ENCODE measurements at regions not wholly inside any gene's neighbourhood (a gene's known extent, or its start where the extent isn't known, plus 50 kb on each side); places are given as distances from the start of the nearest gene placed in this dataset.

GRCh38 chr10:69740126-69740525 is 61.6 kb upstream of the COL13A1 start:
- DNase-seq (ENCODE audit: low read depth) = no peak

DNA sequence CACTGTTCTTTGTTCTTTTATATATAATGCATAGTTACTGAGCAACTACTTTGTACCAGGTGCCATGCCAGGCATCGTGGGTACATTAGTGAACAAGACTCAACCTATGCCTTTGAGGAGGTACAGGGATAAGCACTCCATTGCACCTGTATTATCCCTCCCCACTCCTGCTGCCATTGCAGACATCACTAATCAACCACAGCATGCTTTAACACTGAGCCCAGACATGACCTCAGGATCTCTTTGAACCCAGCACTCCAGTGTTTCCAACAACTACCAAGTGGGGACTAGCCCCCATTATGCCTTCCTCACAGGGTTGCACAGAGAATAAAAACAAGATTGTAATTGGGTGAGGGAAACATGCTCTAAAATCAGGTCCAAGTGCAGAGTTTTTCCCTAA is 60.5 kb upstream of the COL13A1 start:
- DNase-seq (ENCODE audit: low read depth) = no peak

- no peak for DNase-seq (ENCODE audit: low read depth)
Observed at GRCh38 chr10:69741671-69742355, 59.9 kb upstream of the COL13A1 start.

- no peak for DNase-seq (ENCODE audit: low read depth)
Observed at GRCh38 chr10:69742356-69742695, 59.4 kb upstream of the COL13A1 start.

GRCh38 chr10:69742928-69743602 is 58.6 kb upstream of the COL13A1 start:
- peak; percentile 26 for DNase-seq (ENCODE audit: low read depth)

DNA sequence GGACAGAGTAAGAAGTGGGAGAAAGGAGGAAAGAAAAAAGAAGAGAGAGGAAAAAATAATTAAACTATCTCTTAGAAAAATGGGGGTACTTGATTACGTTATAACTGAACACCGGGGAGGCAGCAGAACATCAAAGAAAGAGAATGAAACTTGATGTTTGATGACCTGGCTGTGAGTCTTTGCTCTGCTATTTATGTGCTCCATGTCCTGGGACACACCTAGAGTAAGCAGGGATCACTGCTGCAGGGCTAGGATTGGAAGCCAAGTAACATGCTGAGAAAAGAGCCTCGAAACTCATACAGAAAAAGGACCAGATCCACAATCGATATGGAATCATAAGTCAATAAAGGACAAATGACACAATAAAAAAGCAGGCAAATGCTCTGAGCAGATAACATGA is 56.7 kb upstream of the COL13A1 start:
- DNase-seq (ENCODE audit: low read depth) = no peak

DNA sequence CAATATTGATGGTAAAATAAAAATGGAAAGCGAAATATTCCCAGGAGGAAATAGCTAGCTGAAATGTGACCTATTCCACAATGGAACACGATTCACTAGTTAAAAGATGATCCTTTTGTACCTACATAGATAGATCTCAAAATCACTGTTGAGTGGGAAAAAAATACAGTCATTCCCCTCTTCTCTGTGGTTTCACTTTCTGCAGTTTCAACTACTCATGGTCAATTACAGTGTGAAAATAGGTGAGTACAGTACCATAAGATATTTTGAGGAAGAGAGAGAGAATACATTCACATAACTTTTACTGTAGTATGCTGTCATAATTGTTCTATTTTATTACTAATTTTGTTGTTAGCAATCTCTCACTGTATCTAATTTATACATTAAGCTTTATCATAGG is 56.0 kb upstream of the COL13A1 start:
- DNase-seq (ENCODE audit: low read depth) = no peak

- no peak for DNase-seq (ENCODE audit: low read depth)
Observed at GRCh38 chr10:69747179-69747578, 54.5 kb upstream of the COL13A1 start.

DNA sequence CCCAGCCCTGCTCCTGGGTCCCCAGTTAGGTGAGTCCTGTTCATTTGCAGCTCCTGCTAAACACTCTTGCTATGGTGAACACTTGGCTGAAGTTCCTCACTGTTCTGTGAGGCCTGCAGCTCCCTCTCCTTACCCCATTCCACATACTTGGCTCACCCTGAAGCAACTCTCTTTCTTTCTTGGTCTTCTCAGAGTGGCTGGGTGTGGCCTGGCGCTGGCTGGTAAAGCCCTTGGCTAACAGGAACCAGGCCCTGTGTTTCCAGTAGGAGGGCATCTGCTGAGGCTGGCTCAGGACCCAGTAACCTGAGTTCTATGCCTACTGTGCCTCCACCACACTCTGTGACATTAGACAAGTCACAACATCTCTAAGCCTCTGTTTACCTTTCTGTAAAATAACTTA is 53.1 kb upstream of the COL13A1 start:
- DNase-seq (ENCODE audit: low read depth) = no peak

DNA sequence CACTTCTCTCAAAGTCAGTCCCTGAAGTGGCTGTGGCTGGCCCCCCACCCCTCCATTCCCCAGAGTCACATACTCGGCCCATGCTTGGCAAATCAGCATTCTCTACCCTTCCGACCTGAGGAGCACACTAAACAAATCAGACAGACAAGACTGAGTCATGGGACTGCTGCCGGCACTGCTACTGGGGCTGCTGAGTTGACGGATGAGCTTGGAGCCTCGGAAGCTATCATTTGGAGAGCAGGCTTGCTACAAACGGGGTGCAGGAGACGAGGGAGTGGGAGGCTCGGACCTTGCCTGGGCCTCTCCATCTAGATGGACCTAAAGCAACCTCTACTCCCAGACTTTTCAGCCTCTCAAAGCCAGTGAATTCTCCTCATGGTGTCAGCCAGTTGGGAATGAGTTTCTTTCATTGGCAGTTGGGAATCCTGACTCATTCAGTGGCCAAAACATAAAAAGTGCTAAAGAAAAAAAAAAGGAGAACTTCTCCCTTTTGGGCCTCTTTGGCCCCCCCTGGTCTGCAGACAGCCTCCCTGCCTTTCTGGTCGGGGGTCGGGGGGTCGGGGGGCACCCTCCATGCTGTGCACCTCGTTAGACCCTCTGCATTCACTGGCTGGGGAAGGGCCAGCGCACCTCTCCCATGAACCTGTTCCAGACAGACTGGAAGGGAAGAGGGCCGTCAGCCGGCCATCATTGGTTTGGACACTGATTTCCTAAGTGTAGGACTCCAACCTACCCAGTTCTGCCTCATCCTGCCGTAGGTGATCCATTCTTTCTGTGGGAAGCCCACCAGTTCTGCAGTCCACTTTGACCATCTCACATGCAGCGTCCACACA is 52.3 kb upstream of the COL13A1 start:
- DNase-seq (ENCODE audit: low read depth) = peak; percentile 67

DNA sequence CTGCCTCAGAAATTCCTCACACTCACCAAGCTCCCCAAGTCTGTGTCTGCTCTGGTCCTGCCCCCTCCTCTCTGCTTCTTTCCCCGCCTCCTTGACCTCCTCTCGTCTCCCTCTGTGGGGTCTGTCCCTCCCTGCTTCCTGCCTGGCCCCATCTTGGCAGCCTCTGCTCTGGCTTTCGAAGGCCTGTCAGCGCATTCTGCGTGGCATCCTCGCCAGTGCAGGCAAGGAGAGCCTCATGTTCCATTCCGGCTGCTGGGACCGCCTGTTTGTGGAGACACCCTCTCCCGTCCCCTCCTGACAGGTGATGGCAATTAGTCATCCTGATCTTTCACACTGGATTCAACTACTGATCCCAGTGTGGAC is 51.7 kb upstream of the COL13A1 start:
- no peak for DNase-seq (ENCODE audit: low read depth)

- DNase-seq (ENCODE audit: low read depth) = no peak
Observed at GRCh38 chr10:69750725-69751124, 51.0 kb upstream of the COL13A1 start.

- no peak for DNase-seq (ENCODE audit: low read depth)
Observed at GRCh38 chr10:69751214-69751613, 50.5 kb upstream of the COL13A1 start.
